PC-9 (cell line): ENCODE measurements at regions not wholly inside any gene's neighbourhood (a gene's known extent, or its start where the extent isn't known, plus 50 kb on each side); places are given as distances from the start of the nearest gene placed in this dataset.

ENCODE experiments used
- BruUV-seq: library from RNA; stranded (reverse); fragments of 400-500 nt; replicated peaks from 2 replicates; lab custom pipeline; 2021; lab: Mats Ljungman, UMichigan
- CTCF ChIA-PET: fragments of 300-600 bp; sonication (Branson Sonifier 250); formaldehyde crosslinking; loops from one replicate; lab custom pipeline; 2022; ENCODE audit warnings: antibody characterized with exemption; lab: Charles Lee
- POLR2A ChIA-PET: fragments of 300-600 bp; sonication (Branson Sonifier 250); formaldehyde crosslinking; loops from one replicate; lab custom pipeline; 2022; ENCODE audit warnings: antibody characterized with exemption; ENCODE audit not compliant: unreplicated experiment; lab: Charles Lee
- DNase-seq, 2 experiments: peaks; one replicate each; pipeline versions ENCODE4 v3.0.0 to v3.0.0-alpha.2; 2015 to 2022; ENCODE audit warnings: mixed read lengths in 1 of 2
- H2AFZ ChIP-seq: fragments of 200-600 bp; sonication (generic); 2 replicates; pipeline ENCODE4 v1.8.1; 2017; ENCODE audit warnings: antibody characterized with exemption
- H3F3A ChIP-seq: fragments of 200-600 bp; sonication (generic); 2 replicates; pipeline ENCODE4 v1.8.1; 2017; ENCODE audit warnings: antibody characterized with exemption, mild to moderate bottlenecking, low read depth; ENCODE audit not compliant: insufficient read depth
- H3K27ac ChIP-seq: fragments of 200-600 bp; sonication (generic); 2 replicates; pipeline ENCODE4 v1.6.1; 2016; ENCODE audit warnings: mixed run types
- H3K27me3 ChIP-seq: fragments of 200-600 bp; sonication (generic); 2 replicates; pipeline ENCODE4 v1.6.1; 2016; ENCODE audit warnings: low read depth, mixed run types; ENCODE audit not compliant: insufficient read depth
- H3K36me3 ChIP-seq: fragments of 200-600 bp; sonication (generic); 2 replicates; pipeline ENCODE4 v1.6.1; 2016; ENCODE audit warnings: low read depth, mixed run types
- H3K4me1 ChIP-seq: fragments of 200-600 bp; sonication (generic); replicated peaks from 2 replicates; pipeline ENCODE4 v1.6.1; 2016; ENCODE audit warnings: mixed run types; ENCODE audit not compliant: insufficient read depth
- H3K4me2 ChIP-seq: fragments of 200-600 bp; sonication (generic); 2 replicates; pipeline ENCODE4 v1.6.1; 2017; ENCODE audit warnings: mixed run types
- H3K4me3 ChIP-seq: fragments of 200-600 bp; sonication (generic); 2 replicates; pipeline ENCODE4 v1.6.1; 2016; ENCODE audit warnings: mixed run types
- H3K79me2 ChIP-seq: fragments of 200-600 bp; sonication (generic); 2 replicates; pipeline ENCODE4 v1.6.1; 2017; ENCODE audit warnings: low read depth, mixed run types
- H3K9me2 ChIP-seq: fragments of 200-600 bp; sonication (generic); 2 replicates; pipeline ENCODE4 v1.8.1; 2017; ENCODE audit warnings: mild to moderate bottlenecking; ENCODE audit not compliant: insufficient read depth
- H3K9me3 ChIP-seq: fragments of 200-600 bp; sonication (generic); 2 replicates; pipeline ENCODE4 v1.8.1; 2016; ENCODE audit warnings: low read depth; ENCODE audit not compliant: insufficient read depth
- H4K20me1 ChIP-seq: fragments of 200-600 bp; sonication (generic); 2 replicates; pipeline ENCODE4 v1.8.1; 2017; ENCODE audit not compliant: insufficient read depth
- EZH2 ChIP-seq: fragments of 200-600 bp; sonication (generic); IDR thresholded peaks from 2 replicates; pipeline ENCODE4 v1.8.0; 2017; ENCODE audit warnings: antibody characterized with exemption, low read depth
- intact Hi-C: fragments of 100-400 bp; cut with micrococcal nuclease; formaldehyde crosslinking; loops from one replicate; pipeline ENCODE4 v1.10.0; 2022; ENCODE audit not compliant: unreplicated experiment
- TF ChIP-seq, protein P1 (sequence below): fragments of 200-600 bp; sonication (generic); conservative IDR thresholded peaks from 2 replicates; pipeline ENCODE4 v1.6.1; 2017; ENCODE audit warnings: mixed run types, antibody characterized with exemption, mild to moderate bottlenecking, moderate library complexity

DNA sequence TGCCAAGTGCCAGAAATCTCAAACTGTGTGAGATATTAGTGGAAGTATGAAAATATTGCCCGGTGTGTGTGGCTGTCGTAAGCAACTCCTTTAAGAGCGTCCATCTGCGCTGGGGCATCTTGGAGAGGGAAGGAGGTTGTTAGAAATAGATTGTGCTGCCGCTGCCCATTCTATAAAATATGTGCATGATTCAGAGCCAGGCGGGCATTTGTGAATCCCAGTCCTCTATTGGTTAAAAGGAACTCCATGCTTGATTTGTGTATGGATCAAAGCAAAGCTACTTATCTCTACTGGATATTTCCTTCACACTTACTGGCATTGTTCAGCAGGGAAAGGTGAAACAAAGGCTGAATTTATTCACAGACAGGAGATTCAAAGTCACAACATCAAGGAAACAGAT, 89.6 kb upstream of the SNRK start:
- H3K9me3 ChIP-seq, result no peaks in the 10 kb centered on the region
- no peak overlapping the region for H3K4me2 ChIP-seq
- ChIA-PET CTCF (interaction anchor here (0.7 kb wide), 1 partner anchor 11 kb away, joined by 3 read pairs; no protein-coding TSS in a partner anchor), POLR2A (no interaction called here)
- no peak overlapping the region for H2AFZ ChIP-seq
- no peak for TF ChIP-seq EZH2
- TF ChIP-seq, protein P1, sequence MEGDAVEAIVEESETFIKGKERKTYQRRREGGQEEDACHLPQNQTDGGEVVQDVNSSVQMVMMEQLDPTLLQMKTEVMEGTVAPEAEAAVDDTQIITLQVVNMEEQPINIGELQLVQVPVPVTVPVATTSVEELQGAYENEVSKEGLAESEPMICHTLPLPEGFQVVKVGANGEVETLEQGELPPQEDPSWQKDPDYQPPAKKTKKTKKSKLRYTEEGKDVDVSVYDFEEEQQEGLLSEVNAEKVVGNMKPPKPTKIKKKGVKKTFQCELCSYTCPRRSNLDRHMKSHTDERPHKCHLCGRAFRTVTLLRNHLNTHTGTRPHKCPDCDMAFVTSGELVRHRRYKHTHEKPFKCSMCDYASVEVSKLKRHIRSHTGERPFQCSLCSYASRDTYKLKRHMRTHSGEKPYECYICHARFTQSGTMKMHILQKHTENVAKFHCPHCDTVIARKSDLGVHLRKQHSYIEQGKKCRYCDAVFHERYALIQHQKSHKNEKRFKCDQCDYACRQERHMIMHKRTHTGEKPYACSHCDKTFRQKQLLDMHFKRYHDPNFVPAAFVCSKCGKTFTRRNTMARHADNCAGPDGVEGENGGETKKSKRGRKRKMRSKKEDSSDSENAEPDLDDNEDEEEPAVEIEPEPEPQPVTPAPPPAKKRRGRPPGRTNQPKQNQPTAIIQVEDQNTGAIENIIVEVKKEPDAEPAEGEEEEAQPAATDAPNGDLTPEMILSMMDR, result no peak
- H3K9me2 ChIP-seq, result no peaks in the 10 kb centered on the region
- no peaks in the 10 kb centered on the region for H3F3A ChIP-seq
- H3K4me1 ChIP-seq, result no peaks in the 10 kb centered on the region
- intact Hi-C loops, result no loop called here
- no TSS peak for BruUV-seq
- H3K4me3 ChIP-seq, result no peak overlapping the region
- DNase-seq, result no peak
- no peak overlapping the region for H3K27ac ChIP-seq
- H3K36me3 ChIP-seq, result no peaks in the 10 kb centered on the region
- H3K79me2 ChIP-seq, result no peaks in the 10 kb centered on the region
- no peaks in the 10 kb centered on the region for H4K20me1 ChIP-seq
- H3K27me3 ChIP-seq, result no peaks in the 10 kb centered on the region

DNA sequence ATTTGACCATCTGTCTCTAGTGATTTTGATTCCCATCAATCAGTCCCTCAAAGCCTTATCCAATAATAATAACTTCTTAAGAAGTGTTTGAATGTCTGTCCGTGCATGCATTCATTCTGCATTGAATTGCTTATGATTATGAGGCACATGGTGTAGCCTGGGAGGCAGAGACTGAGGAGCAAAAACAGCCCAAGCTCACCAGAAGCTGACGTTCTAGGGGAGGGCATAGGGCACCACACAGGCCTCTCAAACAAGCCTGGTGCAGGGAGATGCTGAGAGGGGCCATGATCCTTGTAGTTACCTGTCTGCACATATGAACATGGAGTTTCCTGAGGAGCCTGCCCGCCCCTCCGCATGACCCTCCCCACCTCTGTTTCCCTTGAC, 89.2 kb upstream of the POMGNT2 start:
- H3F3A ChIP-seq, result no peaks in the 10 kb centered on the region
- no peak overlapping the region for H3K4me2 ChIP-seq
- H3K27ac ChIP-seq, result no peak overlapping the region
- intact Hi-C loops, result no loop called here
- H3K4me1 ChIP-seq, result no peaks in the 10 kb centered on the region
- ChIA-PET CTCF (no interaction called here), POLR2A (no interaction called here)
- TF ChIP-seq, protein P1, result no peak
- no peak for TF ChIP-seq EZH2
- no peaks in the 10 kb centered on the region for H3K9me3 ChIP-seq
- no TSS peak for BruUV-seq
- H4K20me1 ChIP-seq, result no peaks in the 10 kb centered on the region
- H2AFZ ChIP-seq, result no peak overlapping the region
- H3K4me3 ChIP-seq, result no peak overlapping the region
- no peaks in the 10 kb centered on the region for H3K27me3 ChIP-seq
- no peaks in the 10 kb centered on the region for H3K79me2 ChIP-seq
- H3K9me2 ChIP-seq, result no peaks in the 10 kb centered on the region
- no peaks in the 10 kb centered on the region for H3K36me3 ChIP-seq
- no peak for DNase-seq

DNA sequence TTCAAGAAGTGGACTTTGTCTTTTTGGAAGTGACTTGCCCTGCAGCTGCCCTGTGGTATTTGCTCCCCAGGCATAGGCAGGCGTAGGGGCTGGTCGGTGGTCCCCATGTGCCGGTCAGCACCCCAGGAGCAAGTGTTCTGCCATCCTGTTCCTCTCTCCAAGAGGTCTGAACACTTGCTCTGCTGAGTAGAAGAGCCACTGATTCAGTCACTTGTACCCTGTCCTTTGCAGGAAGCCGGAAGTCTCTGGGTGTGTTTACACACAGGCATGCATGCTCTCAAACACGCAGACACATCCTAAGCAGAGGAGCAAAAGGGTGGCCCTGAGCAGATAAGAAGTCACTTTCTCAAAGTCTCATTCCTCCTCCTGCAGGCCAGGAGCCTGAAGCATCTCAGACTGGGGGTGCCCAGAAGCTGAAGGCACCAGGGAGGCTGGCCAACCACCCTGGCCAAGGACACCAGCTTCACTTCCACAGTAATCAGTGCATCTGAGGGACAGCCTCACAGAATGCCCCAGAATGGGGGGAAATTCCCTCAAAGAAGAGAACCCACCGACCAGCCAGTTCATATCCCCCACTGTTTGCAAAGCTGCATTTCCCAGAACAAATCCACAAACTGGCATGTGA, 88.7 kb upstream of the POMGNT2 start:
- H3K4me1 ChIP-seq, result no peaks in the 10 kb centered on the region
- no peak overlapping the region for H3K4me3 ChIP-seq
- no peaks in the 10 kb centered on the region for H3K27me3 ChIP-seq
- no peak for DNase-seq
- intact Hi-C loops, result no loop called here
- H3F3A ChIP-seq, result no peaks in the 10 kb centered on the region
- no peak overlapping the region for H3K27ac ChIP-seq
- TF ChIP-seq, protein P1, result no peak
- no peak for TF ChIP-seq EZH2
- H3K36me3 ChIP-seq, result no peaks in the 10 kb centered on the region
- no peak overlapping the region for H3K4me2 ChIP-seq
- no peaks in the 10 kb centered on the region for H3K79me2 ChIP-seq
- H3K9me2 ChIP-seq, result no peaks in the 10 kb centered on the region
- BruUV-seq, result no TSS peak
- H2AFZ ChIP-seq, result no peak overlapping the region
- H4K20me1 ChIP-seq, result no peaks in the 10 kb centered on the region
- ChIA-PET POLR2A (no interaction called here), CTCF (no interaction called here)
- H3K9me3 ChIP-seq, result no peaks in the 10 kb centered on the region
